PC-3 (cell line): ENCODE measurements at regions not wholly inside any gene's neighbourhood (a gene's known extent, or its start where the extent isn't known, plus 50 kb on each side); places are given as distances from the start of the nearest gene placed in this dataset.

ENCODE experiments used
- CTCF ChIP-seq: fragments of 300-600 bp; sonication (generic); conservative IDR thresholded peaks from 2 replicates; pipeline ENCODE4 v1.5.1; 2017; ENCODE audit warnings: antibody characterized with exemption, low read depth, mild to moderate bottlenecking, low read length
- EZH2phosphoT487 ChIP-seq: fragments of 300-600 bp; sonication (generic); IDR thresholded peaks from 2 replicates; pipeline ENCODE4 v1.6.1; 2018; ENCODE audit warnings: mild to moderate bottlenecking, antibody characterized with exemption, low read length, borderline replicate concordance

GRCh38 chr18:29712785-29713184 lies 1329.8 kb downstream of the DSC3 start:
- TF ChIP-seq EZH2phosphoT487 = no peak
- TF ChIP-seq CTCF = no peak
